Kidney glomerular epithelial cell (primary cell): ENCODE measurements at regions not wholly inside any gene's neighbourhood (a gene's known extent, or its start where the extent isn't known, plus 50 kb on each side); places are given as distances from the start of the nearest gene placed in this dataset.
A peak's percentile ranks its signal among the peaks of the same experiment; 100 is the strongest.
"Not testable (repeated sequence)": the region's sequence is repeated elsewhere in the genome, so short reads cannot be mapped to it uniquely, and the experiment has no call there.

Experiments
- DNase-seq: peaks from one replicate; lab custom pipeline; 2025; lab: John Stamatoyannopoulos, UW

DNA sequence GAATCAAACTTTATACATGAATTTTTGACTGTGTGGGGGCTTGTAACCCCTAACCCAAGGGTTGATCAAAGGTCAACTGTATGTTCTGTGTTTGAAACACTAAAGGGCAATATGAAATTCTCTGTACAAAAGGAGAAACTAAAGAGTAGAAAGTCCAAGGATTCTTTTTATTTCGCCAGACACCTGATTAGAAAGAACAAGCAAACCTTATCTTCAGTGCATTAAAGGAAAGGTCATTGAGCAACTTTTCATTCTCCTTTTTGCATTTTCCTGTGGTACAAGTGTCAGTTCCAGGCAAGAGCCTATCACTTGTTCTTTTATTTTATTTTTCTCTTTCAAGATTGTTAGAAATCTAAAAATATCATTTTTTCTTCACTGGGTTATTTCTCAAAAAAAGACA, 430.1 kb upstream of the EPHA3 start:
- DNase-seq, result no peak

DNA sequence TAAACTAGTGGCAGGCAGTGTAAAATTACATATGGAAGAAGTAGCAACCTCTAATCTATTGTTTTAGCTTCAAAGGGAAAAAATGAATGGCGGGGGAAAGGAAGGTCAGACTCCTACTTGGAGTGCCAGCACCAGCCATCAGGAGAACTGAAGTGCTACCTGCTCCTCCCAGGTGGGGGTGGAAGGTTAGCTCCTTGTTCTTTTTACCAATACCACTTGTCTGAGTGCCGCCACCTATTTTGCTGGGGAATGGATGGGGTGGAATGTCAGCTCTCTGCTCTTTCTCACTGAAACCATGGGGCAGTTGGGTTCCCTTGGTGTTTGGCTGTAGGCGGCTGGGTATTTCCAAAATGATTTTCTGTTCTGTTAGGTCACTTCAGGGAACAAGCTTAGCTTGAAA, 428.7 kb upstream of the EPHA3 start:
- no peak for DNase-seq

DNA sequence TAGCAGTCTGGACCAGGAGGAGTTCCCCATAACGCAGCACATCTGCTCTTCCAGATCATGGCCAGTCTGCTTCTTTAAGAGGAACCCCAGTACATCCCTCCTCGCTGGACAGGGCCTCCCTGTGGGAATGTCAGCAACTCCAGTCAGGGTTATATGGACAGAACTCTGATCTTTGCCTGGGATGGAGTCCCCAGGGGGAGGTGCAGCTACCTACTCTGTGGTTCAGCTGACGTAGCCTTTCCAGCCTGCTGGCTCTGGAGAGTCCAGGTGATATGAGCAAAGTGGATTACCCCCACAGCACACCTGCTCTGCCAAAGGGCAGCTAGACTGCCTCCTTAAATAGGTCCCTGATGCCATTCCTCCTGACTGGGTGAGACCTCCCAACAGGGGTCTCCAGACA, 417.1 kb upstream of the EPHA3 start:
- no peak for DNase-seq

DNA sequence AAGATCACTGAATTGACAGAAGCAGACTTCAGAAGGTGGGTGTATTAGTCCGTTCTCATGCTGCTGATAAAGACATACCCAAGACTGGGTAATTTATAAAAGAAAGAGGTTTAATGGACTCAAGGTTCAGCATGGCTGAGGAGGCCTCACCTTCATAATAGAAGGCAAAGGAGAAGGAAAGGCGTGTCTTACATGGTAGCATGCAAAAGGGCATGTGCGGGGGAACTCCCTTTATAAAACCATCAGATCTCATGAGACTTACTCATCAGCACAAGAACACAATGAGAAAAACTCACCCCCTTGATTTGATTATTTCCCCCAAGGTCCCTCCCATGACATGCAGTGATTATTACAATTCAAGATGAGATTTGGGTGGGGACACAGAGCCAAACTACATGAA, 416.3 kb upstream of the EPHA3 start:
- DNase-seq, result no peak

DNA sequence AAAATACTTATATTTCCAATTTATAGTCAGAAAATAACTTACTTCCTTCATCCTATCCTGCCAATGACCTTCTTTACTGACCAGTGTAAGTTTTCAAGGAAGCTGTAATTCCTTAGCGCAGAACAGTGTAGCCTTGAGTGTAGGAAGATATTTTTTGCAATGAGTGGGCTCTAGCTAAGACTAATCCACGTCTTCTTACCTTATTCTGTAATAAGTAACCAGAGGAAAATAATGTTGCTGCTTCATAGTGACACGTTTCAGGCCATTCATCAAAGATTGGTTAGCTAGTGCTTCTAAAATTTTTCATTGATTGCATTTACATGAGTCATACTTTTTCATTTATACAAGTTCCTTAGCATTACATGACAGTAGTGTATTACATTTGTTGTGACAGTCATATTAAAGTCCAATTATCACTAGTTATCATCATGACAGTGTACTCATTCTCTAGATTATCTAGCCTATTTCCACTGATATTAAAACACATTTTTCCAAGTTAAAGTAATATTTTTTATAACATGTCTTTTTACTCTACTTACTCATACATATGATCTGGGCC, 403.8 kb upstream of the EPHA3 start:
- DNase-seq, result no peak

DNA sequence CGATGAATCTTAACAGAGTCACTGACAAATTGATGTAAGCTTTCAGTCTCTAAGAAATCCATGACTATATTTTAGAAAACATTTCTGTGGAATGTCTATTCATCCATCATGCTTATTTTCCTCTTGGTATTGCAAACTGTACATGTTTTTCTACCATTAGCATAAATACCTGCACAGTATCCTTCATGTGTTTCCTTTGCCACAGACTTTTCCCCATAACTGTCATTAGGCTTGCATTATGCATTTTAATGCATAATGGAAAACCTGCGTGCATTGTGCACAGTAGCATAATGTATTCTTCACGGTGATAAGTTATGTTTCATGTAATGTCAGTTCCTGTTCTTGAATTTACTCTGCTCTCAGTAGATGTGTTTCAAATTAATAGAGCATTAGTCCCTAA, 403.1 kb upstream of the EPHA3 start:
- DNase-seq, result no peak

DNA sequence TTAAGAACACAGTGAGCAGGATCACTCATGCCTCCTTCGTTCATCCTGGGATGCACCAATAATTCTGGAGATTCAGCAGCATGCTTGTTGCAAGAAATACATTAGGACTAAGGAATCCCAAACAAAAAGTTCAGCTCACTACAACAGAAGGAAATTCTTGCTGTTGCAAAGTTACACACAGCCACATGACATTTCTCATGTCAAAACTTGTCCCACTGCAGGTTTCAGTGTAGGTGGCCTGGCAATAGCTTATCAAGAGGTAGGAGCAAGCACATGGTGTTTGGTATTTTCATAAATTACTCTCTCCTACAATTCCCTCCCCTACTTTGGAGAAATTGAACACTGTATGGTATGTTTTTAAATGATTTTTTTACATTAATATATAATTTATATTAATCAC, 399.6 kb upstream of the EPHA3 start:
- no peak for DNase-seq

DNA sequence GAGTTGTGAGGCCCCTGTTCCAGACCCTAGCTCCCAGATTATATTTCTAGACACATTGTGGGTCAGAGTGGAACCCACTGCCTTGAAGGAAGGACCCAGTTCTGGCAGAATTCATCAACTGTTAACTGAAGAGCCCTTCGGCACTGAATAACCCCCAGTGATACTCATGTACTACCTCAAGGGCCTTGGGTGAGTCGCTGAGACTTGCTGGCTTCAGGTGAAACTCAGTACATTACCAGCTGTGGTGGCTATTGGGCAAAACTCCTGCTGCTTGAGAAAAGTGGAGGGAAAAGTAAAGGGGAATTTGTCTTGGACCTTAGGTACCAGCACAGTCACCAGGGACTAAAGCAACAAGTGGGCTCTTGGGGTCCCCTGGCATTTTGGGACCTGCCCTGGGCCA, 394.9 kb upstream of the EPHA3 start:
- no peak for DNase-seq

DNA sequence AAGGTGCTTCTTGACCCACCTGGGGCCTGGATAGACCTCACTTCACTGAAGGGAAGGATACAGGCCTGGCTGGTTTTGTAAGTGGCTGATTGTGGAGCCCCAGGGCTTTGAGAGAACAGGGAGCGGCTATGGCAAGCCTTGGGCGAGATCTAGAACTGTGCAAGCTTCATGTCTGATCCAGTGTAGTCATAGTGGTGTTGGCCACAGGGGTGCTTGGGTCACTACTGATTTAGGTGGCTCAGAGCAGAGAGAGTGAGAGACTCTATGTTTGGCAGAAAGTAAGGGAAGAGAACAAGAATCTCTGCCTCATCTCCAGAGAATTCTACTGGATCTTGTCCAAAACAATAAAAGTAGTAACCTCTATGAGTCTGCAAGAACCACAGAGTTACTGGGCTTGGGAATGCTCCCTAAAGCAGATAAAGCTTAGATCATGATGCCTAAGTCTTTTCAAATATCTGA, 394.2 kb upstream of the EPHA3 start:
- DNase-seq, result peak; percentile 65

DNA sequence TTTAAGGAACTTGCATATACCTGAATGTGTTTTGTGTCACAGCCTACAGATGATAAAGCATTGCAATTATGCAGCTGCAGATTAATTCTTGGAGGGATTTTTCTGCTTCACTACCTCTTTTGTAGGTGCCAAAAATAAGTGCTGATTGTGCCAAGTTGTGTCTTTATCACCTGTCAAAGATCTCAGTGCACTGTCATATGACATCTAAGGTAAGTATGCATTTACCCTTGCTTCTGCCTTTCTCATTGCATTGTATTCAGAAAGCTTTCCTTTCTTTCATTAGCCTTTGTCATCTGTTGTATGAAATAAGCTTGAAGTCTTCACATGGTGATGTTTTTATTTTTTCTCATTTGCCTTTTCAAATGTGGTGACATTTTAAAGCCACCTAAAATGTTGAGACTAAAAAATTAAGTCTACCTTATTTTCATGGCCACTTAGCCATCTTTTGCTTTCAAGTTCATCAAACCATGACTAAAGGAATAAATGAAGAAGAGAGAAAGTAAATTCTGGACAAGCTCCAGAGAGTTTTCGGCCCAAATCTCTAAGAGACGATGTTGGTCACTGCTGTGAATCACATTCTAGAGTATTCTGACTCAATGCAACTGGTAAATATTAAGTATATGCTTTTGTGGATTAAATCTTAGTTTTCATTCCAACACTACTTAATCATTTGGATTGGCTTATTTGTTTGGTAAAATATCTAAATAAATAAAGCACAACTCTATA, 381.8 kb upstream of the EPHA3 start:
- DNase-seq, result no peak

DNA sequence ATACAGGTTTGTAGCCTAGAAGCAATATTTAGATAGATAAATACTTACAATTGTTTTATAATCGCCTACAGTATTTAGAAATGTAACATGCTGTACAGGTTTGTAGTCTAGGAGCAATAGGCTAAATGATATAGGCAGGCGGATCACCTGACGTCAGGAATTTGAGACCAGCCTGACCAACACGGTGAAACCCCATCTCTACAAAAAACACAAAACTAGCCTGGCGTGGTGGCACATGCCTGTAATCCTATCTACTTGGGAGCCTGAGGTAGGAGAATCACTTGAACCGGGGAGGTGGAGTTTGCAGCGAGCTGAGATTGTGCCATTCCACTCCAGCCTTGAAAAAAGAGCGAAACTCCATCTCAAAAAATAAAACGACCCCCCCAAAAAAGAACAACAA, 375.2 kb upstream of the EPHA3 start:
- DNase-seq, result no peak

DNA sequence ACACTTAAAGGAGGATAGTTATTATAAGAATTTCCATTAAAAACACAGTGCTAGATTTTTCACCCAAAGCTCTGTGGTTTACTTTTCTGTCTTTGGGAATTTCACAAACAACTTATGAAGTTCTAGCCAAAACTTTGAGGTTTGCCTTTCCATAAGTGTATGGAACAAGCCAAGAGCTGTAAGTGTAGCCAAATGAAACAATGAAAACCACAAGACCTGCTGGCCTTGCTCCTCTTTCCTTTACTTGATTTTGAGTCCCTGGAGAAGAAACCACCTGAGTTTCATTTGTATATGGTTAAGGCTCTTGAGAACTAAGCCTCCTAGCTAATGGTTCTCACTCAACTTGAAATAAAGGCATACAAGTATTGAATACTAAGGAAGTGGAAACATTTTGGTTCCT, 365.3 kb upstream of the EPHA3 start:
- no peak for DNase-seq

DNA sequence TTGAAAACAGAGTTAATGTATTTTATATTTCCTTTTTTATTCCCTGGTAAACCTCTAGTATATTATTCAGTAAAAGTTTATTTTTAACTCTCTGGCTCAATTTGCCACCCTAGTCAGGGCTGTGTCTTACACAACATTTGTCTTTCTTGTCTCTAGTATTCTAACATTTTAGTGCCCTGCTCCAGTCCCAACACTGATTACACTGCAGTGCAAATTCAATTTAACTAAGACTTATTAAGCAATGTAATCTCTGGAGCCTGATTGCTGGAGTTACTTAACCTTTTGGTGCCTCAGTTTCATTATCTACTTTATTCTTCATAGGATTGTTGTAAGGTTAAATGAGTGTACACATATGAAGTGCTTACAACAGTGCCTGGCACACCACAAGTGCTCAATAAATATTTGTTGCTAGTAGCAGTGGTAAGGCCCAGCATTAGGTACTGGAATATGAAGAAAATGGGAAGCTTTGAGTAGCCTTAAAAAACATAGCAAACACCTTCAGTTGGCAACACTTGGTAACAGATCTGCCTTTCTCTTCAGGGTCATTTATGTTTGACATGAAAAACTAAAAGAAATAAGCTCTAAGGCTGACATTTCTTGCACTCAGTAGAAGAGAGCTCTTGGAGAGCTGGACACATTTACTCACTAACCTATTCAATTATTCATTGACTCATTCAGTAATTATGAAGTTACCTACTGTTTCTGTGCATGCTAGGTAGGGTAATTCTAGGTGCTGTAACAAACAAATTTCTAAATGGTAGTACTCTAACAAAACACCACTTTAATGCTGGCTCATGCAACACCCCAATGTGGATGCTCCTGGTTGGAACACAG, 364.5 kb upstream of the EPHA3 start:
- DNase-seq, result no peak

DNA sequence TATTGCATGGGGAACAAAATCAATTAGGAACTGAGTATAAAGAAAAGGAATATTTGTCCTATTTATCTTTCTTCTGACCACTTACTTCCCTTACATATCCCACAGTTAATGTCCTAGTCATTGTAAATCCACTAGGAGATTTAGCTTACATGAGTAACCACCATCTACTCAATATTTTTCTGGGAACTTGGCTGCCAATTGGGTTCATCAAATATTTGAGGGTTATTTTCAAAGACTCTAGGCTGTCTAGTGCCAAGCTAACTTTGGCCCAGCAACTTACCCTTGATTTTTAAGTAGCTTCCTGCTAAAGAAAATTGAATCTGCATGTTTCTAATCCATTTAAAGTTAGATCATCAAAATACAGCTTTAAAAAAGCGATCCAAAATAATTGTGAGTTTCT, 362.5 kb upstream of the EPHA3 start:
- no peak for DNase-seq

DNA sequence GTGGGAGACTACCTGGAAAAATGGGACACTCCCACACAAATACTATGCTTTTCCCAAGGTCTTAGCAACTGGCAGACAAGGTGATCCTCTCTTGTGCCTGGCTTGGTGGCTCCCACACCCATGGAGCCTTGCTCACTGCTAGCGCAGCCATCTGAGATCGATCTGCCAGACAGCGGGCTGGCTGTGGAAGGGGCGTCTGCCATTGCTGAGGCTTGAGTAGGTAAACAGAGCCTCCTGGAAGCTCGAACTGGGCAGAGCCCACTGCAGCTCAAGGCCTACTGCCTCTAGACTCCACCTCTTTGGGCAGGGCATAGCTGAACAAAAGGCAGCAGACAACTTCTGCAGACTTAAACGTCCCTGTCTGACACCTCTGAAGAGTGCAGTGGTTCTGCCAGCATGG, 360.3 kb upstream of the EPHA3 start:
- DNase-seq, result not testable (repeated sequence)

DNA sequence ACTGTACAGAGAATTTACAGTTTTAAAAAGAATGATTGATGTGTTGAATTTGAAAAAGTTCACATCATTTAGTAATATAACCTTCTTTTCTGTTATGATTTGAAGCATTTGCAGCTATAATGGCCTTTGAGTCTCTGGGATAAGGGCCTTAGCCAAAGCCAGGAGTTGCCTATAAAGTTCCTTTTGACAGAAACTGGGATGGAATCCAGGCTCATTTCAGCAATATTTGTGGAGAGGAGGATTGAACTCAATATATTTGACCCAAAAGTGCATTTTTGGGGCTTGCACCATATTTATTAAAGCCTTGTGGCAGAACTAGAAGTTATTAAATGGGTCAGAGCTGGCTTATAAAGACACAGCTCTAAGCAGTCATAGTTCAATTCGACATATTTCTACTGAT, 348.7 kb upstream of the EPHA3 start:
- no peak for DNase-seq

DNA sequence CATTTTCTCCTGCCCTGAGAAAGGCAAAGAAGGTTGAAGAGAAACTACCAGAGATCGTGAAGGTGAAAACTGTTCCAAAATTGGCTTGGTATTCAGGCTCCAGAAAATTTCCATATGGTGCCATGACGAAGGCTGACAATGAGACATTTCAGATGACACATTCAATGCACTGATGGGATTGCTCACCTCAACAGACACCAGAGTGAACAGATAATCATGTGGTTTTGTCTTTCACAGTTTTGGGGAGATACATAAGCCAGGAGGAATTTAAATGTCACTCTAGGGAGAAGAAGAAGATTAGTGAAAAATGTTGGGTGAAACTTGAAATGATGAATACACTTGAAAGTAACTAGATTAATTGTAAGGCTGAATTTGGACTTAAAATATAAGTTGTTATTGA, 339.7 kb upstream of the EPHA3 start:
- DNase-seq, result no peak

DNA sequence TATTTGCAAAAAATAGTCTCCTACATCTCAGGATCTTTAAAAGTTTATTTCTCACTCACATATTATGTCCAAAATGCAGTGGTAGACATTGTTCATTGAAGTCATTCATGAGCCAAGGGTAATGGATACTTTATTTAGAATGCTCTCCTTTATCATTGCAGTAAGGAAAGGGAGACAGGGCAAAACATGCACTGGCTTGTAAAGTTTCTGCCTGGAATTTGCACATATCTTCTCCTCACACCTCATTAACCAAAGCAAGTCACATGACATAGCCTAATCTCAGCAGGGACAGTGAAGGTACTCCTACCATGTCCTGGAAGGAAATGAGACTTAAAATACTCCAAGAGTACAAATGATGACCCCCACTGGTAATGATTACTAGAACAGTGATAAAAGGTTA, 333.7 kb upstream of the EPHA3 start:
- no peak for DNase-seq

DNA sequence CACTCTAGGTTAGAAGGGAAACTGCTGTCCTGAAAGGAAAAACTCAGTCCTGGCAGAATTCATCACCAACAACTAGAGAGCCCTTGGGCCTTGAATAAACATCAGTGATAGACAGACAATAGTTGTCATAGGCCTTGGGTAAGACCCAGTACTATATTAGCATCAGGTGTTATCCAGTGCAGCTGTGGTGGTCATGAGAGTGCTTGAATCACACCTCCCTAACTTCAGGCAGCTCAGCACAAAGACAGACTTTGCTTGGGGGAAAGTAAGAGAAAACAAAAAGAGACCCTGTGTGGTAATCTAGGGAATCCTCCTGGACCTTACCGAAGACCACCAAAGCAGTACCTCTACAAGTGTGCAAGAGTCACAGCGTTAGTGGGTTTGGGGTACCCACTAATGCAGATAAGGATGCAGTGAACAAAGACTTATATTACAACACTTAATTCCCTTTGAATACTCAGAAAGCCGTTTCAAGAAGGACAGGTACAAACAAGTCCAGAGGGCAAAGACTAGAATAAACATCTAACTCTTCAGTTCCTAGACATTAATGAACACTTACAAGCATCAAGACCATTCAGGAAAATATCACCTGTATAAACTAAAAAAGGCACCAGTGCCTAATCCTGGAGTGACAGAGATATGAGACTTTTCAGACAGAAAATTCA, 332.3 kb upstream of the EPHA3 start:
- no peak for DNase-seq

DNA sequence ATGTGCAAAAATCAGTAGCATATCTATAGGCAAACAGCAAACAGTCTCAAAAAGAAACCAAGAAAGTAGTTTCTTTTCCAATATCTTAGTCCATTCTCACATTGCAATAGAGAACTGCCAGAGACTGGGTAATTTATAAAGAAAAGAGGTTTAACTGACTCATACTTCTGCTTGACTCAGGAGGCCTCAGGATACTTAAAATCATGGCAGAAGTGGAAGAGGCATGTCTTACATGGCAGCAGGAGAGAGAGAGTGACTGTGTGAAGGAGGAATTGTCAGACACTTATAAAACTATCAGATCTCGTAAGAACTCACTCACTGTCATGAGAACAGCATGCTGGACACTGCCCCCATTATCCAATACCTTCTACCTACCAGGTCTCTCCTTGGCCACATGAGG, 327.9 kb upstream of the EPHA3 start:
- DNase-seq, result no peak

DNA sequence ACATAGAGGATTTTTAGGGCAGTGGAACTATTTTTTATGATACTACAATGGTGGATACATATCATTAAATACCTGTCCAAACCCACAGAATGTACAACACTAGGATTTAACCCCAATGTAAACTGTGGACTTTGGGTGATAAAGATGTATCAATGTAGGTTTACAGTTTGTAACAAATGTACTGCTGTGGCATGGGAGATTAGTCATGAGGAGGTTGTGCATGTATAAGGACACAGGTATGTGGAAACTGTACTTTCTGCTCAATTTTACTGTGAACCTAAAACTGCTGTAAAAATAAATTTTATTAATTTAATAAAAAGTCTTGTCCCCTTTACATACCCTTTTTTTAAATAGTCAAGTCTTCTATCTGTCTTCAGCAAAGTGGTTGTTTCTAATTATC, 322.5 kb upstream of the EPHA3 start:
- DNase-seq, result no peak

DNA sequence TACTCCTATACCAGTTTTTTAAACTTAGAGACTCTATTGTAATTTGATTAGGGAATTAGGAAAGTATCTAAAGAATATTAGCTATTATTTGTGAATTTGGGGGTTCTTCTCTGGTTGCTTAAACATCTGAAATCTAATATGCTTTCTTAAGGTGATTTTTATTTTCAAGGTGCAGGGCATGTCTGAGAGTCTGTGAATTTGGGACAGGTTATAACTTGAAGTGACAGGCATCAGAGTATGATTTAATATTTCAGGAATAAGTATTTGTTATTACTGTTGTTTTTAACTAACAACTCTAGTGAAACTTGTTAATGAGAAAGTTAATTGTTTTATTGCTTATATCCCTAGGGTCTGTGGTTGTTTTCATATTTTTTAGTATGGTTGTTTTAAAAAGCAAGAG, 321.6 kb upstream of the EPHA3 start:
- no peak for DNase-seq

DNA sequence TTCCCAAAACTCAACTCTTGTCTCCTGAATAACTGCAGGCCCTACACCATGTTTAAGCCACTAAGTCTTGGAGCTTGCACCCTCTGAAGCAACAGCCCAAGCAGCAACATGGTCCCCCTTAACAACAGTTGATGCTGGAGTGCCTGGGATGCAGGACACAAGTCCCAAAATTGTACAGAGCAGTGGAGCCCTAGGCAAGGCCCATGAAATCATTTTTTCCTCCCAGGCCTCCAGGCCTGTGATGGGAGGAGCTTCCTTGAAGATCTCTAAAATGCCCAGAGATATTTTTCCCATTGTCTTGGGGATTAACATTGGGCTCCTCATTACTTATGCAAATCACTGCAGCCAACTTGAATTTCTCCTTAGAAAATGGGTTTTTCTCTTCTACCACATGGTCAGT, 311.9 kb upstream of the EPHA3 start:
- no peak for DNase-seq
